NCI-H69 (cell line): ENCODE measurements at regions not wholly inside any gene's neighbourhood (a gene's known extent, or its start where the extent isn't known, plus 50 kb on each side); places are given as distances from the start of the nearest gene placed in this dataset.
A peak's percentile ranks its signal among the peaks of the same experiment; 100 is the strongest.

Experiments used
- DNase-seq: peaks from one replicate; lab custom pipeline; 2025; lab: John Stamatoyannopoulos, UW

GRCh38 chr2:149908726-149909683 is 321.4 kb upstream of the MMADHC start:
- peak; percentile 52 for DNase-seq

- DNase-seq, result no peak
These were observed 319.3 kb upstream of the MMADHC start for GRCh38 chr2:149906886-149907285.

DNA sequence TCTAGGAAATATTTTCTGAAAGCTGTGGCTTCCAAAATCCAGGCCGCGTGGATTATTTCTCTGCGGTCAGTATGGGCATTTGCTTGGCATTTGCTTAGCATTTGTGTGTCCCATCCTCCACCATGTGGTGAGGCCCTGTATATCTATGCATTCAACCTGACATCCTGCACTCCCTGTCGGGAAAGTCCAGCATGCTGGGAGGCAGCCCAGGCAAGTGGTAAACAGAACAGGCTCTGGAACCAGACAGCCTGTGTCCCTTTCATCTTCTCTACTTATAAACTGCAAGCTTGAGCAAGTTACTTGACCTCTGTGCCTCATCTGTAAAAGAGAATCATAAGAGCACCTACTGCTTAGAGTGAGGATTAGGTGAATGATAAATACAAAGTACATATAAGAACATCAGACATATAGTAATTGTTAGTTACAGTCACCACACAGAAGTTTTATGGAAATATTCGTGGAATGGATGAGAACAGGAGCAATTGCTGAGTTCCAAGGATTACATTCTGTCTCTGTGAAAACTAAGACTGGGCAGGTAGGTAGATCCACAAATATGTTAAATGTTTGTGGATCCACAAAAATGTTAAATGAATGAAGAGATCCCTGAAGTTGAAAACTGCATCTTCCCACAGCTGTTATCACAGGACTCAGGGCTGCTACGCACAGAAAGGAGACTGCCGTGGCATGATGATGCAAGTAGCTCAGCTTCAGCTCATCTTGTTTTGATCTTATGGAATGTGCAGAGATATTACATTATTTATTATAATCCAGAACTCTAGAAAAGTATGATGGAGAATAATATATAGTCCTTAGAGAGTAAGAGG is 317.0 kb upstream of the MMADHC start:
- DNase-seq, result no peak

- no peak for DNase-seq
These were observed 316.1 kb upstream of the MMADHC start for GRCh38 chr2:149903626-149904025.

DNA sequence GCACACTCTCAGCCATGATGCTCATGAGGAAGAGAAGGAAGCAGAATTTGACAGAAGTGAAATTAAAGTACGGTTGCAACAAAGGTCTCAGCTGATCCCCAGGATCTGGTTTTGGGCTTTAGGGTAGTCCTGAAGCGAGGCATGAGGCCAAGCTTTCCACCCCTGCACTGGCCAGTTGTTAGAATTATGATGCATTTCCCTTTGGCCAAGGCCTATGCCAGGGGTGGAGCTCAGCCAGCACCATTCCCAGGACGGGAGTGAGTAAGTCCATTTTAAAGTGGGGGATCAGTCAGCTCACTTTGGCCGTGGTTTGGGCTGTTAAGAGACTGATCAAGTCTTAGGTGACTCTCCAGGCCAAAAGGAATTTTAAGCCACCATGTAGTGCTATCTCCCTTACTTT is 314.5 kb upstream of the MMADHC start:
- DNase-seq, result no peak

- no peak for DNase-seq
These were observed 313.8 kb upstream of the MMADHC start for GRCh38 chr2:149901231-149901859.

DNA sequence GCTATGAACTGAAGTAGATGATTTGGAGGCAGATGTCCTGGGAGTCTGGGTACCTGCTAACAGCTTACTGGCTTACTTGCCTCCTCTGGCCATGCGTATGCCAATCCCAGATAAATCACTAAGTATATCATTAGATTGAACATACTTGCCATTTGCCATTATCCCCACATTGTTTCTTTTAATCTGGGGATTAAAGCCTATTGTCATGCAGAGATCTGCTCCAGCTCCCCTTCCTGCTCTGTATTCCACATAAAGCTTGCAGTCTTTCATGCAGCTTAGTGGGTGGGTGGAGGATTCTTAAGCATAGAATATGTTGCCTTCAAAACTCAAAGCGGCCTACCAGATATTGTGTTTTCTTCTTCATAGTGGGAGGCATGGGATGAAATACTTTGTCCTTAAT is 311.8 kb upstream of the MMADHC start:
- no peak for DNase-seq

- no peak for DNase-seq
These were observed 307.2 kb upstream of the MMADHC start for GRCh38 chr2:149894760-149895159.

DNA sequence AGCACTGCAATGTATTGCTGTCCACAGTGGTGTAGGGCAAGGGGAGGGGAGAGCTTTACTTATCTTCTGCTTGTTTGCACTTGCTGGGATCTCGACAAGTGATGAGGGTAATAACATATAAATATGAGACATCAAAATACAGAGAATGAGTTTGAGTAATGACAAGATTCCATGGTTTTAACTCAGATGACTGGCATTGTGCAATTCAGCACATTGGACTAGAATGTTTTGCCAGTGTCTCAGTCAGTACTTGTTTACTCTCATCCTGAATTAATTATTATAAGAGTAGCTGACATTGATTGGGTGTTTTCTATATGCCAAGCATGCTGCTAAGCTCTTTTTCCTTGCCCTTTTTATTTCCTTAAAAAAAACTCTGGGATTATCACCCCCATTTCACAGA is 306.7 kb upstream of the MMADHC start:
- DNase-seq, result no peak

DNA sequence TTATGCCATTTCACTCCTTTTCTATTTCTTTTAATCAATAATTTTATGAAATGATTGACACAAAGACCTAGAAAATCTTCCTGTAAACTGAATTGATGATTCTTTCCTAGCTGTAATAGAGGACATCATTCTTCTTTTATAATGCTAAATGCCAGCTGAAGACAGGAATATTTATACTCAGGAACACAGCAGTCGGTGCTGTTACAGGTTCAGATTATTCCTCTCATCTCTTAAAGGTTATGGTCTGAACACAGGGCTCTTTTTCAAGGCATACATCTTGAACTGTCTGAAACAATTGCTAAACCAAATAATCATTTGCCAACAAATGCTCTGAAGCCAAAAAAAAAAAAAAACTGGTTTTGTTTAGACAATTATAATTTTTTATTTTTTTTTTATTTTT is 305.0 kb upstream of the MMADHC start:
- DNase-seq, result no peak

DNA sequence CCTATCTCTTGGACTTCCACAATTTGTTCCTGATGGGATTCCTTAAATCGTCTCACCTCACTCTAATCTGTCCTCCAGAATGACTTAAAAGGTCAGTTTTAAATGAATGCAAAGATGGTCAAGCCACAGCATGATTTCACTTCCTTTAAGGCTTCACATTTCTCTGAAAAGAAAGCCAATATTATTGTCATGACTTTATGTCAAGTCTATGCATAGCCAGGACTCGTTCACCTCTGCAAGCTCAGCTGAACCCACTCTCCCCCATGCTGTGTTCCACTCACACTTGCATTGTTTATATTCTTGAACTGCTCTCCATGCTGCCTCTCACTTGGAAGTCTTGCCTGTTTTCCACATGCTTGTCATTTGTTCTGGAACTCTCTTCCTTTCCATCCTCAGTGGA is 298.4 kb upstream of the MMADHC start:
- DNase-seq, result peak; percentile 3

- peak; percentile 88 for DNase-seq
These were observed 297.9 kb upstream of the MMADHC start for GRCh38 chr2:149885468-149885867.

DNA sequence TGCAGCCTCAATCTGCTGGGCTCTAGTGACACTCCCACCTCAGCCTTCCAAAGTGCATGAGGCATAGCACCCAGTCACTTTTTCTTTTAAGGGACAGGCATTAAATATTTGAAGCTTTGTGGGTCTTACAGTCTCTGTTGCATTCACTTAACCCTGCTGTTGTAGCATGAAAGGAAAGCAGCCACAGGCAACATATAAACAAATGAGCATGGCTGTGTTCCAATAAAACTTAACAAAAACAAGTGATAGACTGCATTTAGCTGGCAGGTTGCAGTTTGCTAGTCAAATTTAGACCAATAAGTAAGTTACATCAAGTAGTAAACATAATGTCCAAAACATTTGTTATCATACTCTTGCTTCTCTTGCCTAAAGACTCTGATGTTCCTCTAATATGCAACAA is 297.3 kb upstream of the MMADHC start:
- DNase-seq, result no peak

GRCh38 chr2:149877913-149878312 is 290.3 kb upstream of the MMADHC start:
- no peak for DNase-seq

- peak; percentile 11 for DNase-seq
These were observed 289.5 kb upstream of the MMADHC start for GRCh38 chr2:149877074-149877473.

DNA sequence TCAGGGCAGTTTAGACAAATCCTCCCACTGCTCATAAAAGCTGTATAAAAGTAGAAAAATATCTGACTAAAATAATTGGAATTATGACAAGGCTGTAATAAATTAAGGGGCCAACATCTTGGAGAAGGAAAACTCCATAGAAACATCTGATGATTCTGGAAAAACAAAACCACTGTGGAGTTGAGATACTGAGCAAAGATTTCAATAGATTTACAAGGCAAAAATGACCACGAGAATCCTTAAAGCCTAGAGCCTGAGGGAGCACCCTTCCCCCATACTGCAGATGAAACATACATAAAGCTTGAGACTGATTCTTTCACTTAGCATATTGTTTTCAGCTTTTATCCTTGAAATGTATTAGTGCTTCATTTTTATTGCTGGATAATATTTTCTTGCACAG is 286.4 kb upstream of the MMADHC start:
- no peak for DNase-seq

- DNase-seq, result no peak
These were observed 285.1 kb upstream of the MMADHC start for GRCh38 chr2:149872638-149873150.

GRCh38 chr2:149872041-149872440 is 284.5 kb upstream of the MMADHC start:
- DNase-seq, result no peak

DNA sequence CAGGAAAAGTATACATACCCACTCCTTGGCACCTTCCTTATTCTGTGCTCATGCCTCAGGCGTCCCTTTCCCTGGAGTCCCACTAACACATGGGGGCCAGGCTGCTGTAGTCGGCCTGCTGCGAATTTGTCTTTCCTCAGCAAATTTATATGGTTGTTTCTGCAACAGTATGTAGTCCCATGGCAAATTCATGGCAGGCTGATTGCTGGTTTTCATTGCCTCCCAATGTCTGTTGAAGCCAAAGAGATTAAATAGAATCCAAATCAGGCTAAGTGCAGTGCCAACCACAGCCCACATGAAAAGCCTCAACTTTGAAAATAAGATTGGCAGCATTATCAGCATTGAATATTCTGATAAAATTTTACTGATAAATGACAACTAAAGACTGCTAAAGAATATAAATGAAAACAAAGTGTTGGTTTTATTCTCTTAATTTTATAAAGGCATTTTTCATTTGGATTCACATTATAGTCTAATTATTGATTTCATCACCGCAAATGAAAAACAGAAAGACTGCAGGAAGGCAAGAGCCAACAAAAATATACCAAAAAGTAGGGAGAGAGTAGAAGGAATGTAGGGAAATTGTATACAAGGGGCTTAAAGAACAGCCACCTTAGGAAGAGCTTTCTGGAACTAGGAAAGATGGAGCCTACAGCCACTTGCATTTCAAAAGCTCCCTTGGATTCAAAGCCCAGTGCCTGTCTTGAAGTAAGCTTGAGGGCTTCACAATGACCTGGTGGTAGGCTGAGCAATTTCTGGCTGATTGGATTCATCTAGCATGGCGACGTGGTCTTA is 283.7 kb upstream of the MMADHC start:
- no peak for DNase-seq

DNA sequence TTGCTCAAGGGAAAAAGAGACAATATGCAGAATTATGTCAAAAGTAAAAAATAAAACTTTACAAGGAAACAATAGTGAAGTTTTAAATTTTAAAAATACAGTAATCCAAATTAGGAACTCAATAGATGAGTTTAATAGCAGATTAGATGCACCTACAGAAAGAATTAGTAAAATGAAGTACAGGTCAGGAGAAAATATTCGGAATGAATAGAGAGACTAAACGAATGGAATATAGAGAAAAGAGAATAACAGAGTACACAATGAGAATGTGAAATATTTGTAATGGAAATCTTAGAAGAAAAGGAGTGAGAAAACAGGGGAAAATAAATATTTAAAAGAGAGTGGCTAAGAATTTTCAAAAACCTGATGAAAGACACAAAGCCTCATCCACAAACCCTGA is 275.7 kb upstream of the MMADHC start:
- DNase-seq, result no peak

DNA sequence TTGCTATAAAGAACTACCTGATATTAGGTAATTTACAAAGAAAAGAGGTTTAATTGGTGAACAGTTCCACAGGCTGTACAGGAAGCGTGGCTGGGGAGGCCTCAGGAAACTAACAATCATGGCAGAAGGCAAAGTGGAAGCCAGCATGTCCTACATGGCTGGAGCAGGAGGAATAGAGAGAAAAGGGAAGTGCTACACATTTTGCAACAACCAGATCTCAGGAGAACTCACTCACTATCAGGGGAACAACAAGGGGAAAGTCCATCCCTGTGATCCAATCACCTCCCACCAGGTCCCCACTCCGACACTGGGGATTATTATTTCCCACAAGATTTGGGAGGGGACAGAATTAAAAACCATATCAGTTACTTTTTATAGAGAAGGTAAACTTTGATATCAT is 273.5 kb upstream of the MMADHC start:
- no peak for DNase-seq
